ENCODE measurements at regions not wholly inside any gene's neighbourhood (a gene's known extent, or its start where the extent isn't known, plus 50 kb on each side); places are given as distances from the start of the nearest gene placed in this dataset.

GRCh38 chr10:90138844-90139243 lies 437.5 kb downstream of the KIF20B start:
- ATAC-seq = no peak
- Histone ChIP-seq H3K4me1 (no peaks in the 10 kb centered on the region), H3K36me3 (no peaks in the 10 kb centered on the region), H3K27me3 (no peaks in the 10 kb centered on the region), H3K4me3 (no peak overlapping the region), H3K27ac (no peak overlapping the region), H3K9me3 (peaks cover 0 to 22% (median 0%) of the 10 kb centered on the region in 4 donors)
- 49% methylated on average over 4 of the region's 4 CpGs for WGBS (ENCODE audit: insufficient coverage, low coverage, low lambda C conversion rate, missing lambda C conversion rate)
- TF ChIP-seq POLR2A (IDR thresholded peaks at IDR 0.05) (no peak), CTCF (IDR thresholded peaks at IDR 0.05) (peak in 2 of 4 donors; percentile 20 to 22)
- DNase-seq = no peak
- intact Hi-C loops (cut with DNase I) = no loop called here

- Histone ChIP-seq H3K36me3 (no peaks in the 10 kb centered on the region), H3K4me1 (no peaks in the 10 kb centered on the region), H3K9me3 (peaks cover 0 to 12% (median 0%) of the 10 kb centered on the region in 4 donors), H3K27ac (no peak overlapping the region), H3K4me3 (no peak overlapping the region), H3K27me3 (no peaks in the 10 kb centered on the region)
- intact Hi-C loops (cut with DNase I) = no loop called here
- TF ChIP-seq CTCF (IDR thresholded peaks at IDR 0.05) (no peak), POLR2A (IDR thresholded peaks at IDR 0.05) (no peak)
- no peak for DNase-seq
- no peak for ATAC-seq
- WGBS (ENCODE audit: insufficient coverage, low coverage, low lambda C conversion rate, missing lambda C conversion rate) = 27% methylated on average over 1 of the region's 1 CpG
Observed at GRCh38 chr10:90141791-90142190, 440.4 kb downstream of the KIF20B start.

- Histone ChIP-seq H3K9me3 (peaks cover 0 to under 1% (median 0%) of the 10 kb centered on the region in 4 donors), H3K4me1 (no peaks in the 10 kb centered on the region), H3K4me3 (no peak overlapping the region), H3K27me3 (no peaks in the 10 kb centered on the region), H3K36me3 (no peaks in the 10 kb centered on the region), H3K27ac (no peak overlapping the region)
- TF ChIP-seq POLR2A (IDR thresholded peaks at IDR 0.05) = no peak
- TF ChIP-seq CTCF (IDR thresholded peaks at IDR 0.05) = no peak
- DNase-seq (no peak), ATAC-seq (no peak)
- intact Hi-C loops (cut with DNase I) = no loop called here
- 88% methylated on average over 1 of the region's 1 CpG for WGBS (ENCODE audit: insufficient coverage, low coverage, low lambda C conversion rate, missing lambda C conversion rate)
Observed at GRCh38 chr10:90143937-90144336, 442.5 kb downstream of the KIF20B start.

- Histone ChIP-seq H3K4me3 (no peak overlapping the region), H3K36me3 (no peaks in the 10 kb centered on the region), H3K27ac (no peak overlapping the region), H3K4me1 (no peaks in the 10 kb centered on the region), H3K9me3 (no peaks in the 10 kb centered on the region), H3K27me3 (no peaks in the 10 kb centered on the region)
- WGBS (ENCODE audit: insufficient coverage, low coverage, low lambda C conversion rate, missing lambda C conversion rate) = 46% methylated on average over 6 of the region's 6 CpGs
- DNase-seq (no peak), ATAC-seq (no peak)
- TF ChIP-seq POLR2A (IDR thresholded peaks at IDR 0.05) = no peak
- TF ChIP-seq CTCF (IDR thresholded peaks at IDR 0.05) = peak; percentile 23 to 43 (median 36)
- intact Hi-C loops (cut with DNase I) = no loop called here
Observed at GRCh38 chr10:90148116-90148855, 446.9 kb downstream of the KIF20B start.
